ENCODE measurements at regions not wholly inside any gene's neighbourhood (a gene's known extent, or its start where the extent isn't known, plus 50 kb on each side); places are given as distances from the start of the nearest gene placed in this dataset.
"Not testable (repeated sequence)": the region's sequence is repeated elsewhere in the genome, so short reads cannot be mapped to it uniquely, and the experiment has no call there.

DNA sequence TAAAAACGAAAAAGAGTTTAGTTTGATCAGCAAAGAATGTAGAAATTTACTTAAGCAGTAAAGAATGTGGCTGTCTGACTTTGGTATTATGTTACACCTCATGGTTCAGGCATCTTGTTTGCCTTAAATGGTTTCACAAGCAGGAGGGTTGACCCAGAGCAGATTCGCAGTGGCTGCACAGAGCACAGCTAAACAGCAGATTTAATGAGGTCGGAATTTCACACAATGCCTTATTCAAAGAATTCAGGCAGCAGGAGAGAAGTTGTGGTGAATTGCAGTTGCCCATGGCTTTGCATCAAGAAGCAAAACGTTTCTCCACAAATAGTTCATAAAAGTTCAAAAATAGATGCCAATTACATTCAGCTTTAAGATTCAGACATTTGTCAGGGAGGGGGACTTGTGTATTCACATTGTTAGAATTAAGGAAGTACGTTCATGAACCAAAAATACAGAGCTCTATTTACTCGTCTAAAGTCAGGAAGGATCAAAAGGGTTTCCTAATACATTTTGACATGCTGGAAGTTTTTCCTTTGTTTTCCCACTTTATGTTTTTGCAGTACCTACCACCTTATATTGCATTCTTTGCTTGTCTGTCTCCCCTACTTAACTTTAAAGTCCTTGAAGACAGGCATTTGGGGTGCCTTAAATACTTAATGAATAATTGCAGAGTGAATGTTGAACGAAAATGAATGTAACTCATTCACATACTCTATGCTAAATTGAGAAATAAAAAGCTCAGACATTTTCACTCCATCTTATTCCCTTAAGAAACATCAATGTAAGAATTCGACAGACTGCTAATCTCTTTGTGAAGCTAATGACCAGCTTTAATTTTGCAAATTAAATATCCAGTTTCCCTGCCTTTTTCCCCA lies 1163.6 kb upstream of the CITED2 start:
- DNase-seq (ENCODE audit: low read depth) = no peak

DNA sequence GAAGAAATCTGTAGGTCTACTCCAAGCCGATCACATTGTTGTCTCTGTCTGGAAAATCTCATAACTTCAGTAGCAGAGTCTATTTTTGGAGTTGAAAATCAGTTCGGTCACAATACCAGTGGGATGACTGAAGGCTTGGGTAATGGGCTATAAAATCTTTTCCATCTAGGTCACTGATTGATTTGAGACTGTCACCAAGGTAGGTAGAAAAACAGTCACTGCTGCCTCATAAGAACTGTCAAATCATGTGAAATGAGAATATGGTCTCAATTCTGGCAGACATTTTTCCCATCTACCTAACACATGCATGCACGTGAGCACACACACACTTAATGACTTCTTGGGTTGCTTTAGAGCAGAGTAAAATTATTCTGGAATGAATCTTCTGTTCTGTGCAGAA lies 1162.8 kb upstream of the CITED2 start:
- DNase-seq (ENCODE audit: low read depth) = no peak

DNA sequence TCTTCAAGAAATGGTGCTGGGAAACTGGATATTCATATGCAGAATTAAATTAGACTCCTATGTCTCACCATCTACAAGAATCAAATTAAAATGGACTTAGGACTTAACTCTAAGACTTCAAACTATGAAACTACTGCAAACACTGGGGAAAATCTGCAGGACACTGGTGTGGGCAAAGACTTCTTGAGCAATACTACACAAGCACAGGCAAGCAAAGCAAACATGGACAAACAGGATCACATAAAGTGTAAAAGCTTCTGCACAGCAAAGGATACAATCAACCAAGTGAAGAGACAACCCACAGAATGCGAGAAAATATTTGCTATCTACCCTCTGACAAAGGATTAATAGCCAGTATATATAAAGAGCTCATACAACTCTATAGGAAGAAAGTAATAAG lies 1161.1 kb upstream of the CITED2 start:
- no peak for DNase-seq (ENCODE audit: low read depth)

DNA sequence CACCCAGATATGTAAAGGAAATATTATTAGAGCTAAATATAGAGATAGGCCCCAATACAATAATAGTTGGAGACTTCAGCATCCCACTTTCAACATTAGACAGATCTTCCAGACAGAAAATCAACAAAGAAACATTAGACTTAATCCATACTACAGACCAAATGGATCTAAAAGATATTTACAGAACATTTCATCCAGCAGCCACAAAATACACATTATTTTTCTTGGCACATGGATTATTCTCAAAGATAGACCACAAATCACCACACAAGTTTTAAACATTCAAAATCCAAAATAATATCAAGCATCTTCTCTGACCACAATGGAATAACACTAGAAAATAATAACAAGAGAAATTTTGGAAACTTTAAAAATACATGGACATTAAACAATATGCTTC lies 1159.1 kb upstream of the CITED2 start:
- DNase-seq (ENCODE audit: low read depth) = no peak

DNA sequence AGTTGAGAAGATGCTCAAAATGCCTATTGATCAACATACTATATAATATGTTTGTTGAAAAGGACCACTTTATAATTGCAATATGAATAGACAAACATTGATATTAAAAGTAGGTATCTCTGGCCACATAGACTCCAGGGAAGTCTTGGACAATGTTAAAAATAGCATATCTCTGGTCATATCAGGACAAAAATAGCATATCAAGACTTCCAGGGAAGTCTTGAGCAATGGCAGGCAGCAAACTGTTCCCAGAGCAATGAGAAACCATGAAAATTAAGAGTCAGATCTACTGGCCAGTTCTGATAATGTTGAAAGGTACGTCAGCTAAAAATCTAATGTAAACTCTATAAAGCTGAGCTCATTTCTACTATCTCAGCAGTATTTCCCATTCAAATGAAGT lies 1130.3 kb upstream of the CITED2 start:
- no peak for DNase-seq (ENCODE audit: low read depth)

DNA sequence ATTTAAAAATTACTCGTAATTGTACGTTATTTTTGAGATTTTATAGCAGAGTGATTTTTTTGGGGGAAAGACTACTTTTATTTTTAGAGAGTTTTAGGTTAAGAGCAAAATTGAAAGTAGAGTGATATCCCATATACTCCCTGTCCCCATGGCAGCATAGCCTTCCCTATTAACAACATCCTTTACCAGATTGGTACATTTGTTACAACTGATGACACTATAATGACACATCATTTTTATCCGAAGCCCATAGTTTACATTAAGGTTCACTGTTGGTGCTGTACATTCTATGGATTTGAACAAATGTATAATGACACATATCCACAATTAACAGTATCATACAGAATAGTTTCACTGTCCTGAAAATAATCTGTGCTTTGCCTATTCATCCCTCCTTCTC lies 1126.4 kb upstream of the CITED2 start:
- DNase-seq (ENCODE audit: low read depth) = no peak

DNA sequence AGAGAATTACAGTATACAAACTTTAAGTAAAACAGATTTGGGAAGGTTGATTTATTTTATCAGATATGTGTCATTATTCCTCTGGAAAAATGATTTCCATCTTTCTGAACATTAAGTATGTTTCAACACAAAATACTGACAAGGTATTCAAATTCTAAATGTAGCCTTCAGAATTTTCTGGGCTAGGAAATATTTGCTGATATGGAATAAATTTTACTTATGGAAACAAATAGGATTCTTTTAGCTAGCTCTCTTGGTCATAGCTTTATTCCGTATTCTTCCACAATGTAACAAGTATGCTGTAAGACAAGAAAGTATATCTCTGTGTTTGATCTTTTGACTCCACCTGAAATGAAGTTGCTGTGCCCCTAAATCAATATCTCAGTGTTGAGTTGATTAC lies 1125.2 kb upstream of the CITED2 start:
- DNase-seq (ENCODE audit: low read depth) = no peak

DNA sequence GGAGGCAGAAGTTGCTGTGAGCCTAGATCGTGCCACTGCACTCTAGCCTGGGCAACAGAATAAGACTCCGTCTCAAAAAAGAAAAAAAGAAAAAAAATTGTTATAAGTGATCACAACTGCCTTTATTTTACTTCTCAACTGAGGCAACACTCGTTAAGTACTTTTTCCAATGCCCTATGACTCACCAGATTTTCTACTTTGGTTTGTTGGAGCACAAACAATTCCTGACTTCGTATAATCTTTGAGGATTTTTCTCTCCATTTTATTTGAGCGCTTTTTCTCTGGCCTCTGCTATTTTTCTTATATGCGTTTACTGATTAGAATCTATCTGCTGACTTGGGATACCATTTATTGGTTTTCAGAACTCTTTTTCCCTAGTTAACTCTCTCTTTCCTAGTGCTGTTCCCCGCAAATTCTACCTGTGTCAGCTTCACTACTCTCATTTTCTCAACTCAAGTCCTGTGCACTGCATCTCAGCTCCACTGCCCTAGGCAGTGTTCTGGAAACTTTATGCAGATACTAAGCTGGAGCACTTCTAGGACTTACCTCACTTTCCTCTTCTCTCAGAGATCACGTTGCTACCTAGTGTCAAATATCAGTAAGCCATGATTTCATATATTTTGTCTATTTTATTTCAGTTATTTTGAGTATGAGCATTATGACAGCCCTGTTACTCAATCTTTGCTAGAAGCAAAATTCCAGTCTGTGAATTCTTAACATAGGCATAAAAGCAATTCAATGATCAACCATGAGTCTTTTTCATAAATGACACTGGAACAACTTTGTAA lies 1120.1 kb upstream of the CITED2 start:
- no peak for DNase-seq (ENCODE audit: low read depth)

DNA sequence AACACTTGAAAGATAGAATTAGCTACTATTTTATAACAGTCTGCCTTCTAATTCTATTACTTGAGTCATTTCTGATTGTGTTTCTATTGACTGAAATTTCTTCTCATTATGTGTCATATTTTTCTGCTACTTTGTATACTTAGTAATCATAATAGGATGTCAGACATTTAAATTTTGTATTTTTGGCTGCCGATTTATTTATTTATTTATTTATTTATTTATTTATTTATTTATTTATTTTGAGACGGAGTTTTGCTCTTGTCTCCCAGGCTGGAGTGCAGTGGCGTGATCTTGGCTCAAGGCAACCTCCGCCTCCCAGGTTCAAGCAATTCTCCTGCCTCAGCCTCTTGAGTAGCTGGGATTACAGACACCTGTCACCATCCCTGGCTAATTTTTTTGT lies 1119.0 kb upstream of the CITED2 start:
- not testable (repeated sequence) for DNase-seq (ENCODE audit: low read depth)

DNA sequence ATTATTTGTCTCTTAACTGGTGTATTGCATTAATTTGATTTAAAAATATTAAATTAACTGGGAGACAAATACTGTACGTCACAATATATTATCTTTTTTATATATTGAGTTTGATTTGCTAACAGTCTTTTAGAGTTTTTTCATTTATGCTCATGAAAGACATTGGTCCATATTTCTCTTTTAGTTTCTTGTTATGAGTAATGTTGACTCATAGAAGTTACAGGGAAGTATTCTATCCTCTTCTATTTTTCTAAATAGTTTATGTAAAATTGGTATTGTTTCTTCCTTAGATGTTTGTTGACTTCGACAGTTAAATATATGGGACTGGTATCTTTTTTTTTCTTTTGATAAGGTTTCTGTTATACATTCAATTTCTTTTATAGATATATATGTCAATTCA lies 1115.6 kb upstream of the CITED2 start:
- no peak for DNase-seq (ENCODE audit: low read depth)

DNA sequence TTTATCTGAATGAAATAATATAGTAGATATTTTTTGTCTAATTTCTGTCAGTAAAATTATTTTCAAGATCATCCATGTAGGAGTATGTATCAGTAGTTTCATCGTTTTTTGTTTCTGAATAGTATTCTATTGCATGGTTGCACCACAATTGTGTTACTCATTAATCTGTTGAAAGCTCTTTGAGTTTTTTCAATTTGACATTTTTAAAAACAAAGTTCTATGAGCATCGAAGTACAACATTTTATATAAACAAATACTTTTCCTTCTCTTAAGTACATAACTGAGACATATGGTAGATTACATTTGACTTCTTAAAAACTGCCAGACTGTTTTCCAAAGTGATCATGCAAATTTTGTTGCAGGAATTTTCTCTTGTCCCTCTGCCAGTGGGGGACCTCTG lies 1113.1 kb upstream of the CITED2 start:
- no peak for DNase-seq (ENCODE audit: low read depth)

DNA sequence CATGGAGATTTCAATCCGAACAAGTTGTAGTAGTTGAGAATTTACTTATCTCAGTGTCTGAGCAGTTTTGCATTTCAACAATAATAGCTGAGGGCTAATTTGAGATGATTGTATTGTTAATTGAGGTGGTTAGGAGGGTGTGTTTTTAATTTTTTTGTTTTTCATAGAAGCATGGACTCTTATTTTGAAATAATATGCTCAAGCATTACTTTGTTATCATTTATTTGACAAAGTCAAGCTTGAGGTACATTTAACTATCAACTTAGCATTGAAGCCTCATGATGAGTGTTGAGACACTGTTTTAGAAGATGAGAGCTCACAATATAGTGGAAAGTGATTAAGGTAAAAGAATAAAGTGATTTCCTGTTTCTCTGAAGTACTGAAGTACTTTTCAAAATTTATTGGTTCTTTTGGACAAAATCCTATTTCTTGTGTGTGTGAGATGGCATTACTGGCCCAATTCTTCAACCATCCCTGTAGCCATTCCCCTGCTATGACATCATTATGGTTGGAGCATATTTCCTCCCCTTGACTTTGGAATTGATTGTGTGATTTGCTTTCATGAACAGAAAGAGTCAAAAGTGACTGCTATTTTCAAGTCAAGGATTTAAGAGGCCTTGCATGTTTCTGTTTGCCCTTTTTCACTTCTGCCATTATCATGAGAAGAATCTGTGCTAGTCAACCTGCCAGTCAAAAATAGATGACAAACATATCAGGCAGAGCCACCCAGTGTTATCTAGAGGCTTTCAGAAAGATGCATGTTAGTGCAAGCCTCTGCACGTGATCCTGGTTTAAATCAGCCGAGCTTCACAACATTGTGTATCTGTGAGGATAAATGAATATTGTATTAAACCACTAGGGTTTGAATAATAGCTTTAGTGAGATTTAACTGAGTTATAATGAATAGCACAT lies 1112.3 kb upstream of the CITED2 start:
- DNase-seq (ENCODE audit: low read depth) = no peak

DNA sequence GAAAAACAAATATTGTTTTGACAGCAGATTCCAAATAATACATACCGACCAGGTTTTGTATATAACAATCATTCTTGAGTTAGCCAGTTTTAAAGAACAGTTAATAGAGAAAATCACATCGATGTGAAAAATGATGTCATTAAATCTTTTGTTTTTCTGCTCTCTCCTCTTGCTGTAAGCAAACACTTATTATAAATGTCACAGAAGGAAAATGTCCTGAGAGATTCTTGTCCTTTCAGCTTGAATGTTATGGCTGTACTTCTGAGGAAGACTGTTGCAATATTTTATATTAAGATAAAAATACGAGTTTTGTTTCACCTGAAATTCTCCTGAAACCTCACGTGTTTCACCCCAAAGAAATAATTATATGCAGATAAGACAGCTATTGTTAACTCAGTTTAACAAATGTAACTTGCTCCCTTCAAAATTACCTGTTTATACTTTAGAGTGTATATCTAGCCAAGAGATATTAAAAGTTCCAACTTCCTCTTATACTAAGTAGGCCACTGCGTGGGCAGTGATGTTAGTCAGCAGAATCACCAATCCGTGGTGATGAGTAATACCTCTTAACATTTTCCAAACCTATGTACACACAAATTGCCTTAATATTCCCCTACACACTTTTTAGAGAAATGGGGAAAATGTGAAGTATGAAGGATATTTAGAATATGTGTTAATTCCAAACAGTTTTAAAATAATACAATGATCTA lies 1111.4 kb upstream of the CITED2 start:
- DNase-seq (ENCODE audit: low read depth) = no peak

DNA sequence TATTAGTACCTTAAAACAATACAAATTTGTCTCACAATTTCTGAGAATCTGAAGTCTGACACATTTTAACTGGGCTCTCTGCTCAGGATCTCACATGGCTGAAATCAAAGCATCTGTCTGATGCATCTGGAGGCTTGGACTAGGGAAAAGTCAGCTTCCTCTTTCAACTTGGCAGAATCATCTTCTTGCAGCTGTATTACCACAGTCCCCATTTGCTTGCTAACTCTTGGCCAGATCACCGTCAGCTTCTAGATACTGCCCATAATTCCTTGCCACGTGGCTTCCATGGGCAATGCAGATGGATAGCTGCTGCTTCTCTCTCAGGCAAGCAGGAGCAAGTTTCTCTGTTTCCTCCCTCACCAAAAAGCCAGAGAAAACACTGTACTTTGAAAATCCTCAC lies 1106.4 kb upstream of the CITED2 start:
- no peak for DNase-seq (ENCODE audit: low read depth)

DNA sequence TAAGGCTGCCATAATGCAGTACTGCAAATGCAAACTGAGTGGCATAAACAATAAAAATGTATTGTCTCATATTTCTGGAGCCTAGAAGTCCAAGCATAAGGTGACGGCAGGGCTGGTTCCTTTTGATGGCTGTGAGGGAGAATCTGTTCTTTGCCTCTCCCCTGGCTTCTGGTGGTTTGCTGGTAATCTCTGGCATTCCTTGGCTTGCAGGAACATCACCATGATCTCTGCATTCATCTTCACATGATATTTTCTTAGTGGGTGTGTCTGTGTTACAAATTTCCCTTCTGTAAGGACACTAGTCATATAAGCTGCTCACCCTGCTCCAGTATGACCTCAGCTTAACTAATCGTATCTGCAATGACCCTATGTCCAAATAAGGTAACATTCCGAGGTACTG lies 1104.2 kb upstream of the CITED2 start:
- DNase-seq (ENCODE audit: low read depth) = no peak

DNA sequence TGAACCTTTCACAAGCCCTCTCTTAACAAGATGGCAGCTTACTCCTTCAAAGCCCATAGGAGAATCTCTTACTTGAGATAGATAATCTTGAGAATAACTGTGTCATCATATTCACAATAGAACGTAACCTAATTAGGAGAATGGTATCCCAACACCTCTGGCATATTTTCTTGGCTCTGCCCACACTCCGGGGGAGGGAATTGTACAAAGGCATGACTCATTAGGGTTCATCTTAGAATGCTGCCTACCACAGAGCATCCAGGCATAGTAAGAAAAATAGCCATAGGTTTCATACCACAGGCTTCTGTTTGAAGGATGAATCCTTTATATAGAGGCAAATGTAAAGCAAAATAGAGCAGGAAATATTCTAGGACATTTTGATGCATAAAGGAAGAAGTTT lies 1100.6 kb upstream of the CITED2 start:
- DNase-seq (ENCODE audit: low read depth) = no peak

DNA sequence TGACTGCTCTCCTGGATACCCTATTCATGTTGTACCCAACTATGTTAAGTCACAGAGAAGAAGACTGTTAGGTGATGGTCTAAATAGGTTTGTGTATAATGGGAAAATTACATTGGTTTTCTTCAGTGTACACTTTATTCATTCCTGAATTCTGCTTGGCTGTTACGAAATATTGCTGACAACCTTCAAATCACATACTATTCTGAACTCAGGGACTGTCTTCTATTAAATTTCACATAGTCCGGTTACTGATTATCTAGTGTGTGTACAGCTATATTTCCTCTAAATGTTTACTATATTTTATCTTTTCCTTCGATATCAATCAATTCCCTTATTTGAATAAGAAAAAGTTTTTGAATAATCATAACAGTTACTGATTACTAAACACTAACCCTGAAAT lies 1090.3 kb upstream of the CITED2 start:
- DNase-seq (ENCODE audit: low read depth) = no peak

DNA sequence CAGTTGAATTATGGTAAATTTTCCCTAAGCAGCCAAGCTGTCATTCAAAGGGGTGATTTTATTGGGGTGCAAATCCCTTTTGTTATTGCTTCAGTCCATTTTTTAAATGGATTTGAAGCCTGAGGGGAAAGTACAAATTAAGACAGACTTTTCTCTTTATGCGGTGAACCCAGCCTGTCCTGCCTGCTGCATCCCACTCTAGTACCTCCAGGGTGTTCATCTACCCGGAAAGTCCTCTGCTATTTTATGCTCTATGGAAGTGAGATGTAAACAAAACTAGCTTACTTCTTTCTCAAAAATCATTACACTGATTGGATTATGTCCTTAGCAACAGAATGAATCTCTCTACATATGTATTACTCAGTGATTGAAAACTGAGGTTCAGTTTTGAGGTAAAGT lies 1088.9 kb upstream of the CITED2 start:
- DNase-seq (ENCODE audit: low read depth) = no peak

DNA sequence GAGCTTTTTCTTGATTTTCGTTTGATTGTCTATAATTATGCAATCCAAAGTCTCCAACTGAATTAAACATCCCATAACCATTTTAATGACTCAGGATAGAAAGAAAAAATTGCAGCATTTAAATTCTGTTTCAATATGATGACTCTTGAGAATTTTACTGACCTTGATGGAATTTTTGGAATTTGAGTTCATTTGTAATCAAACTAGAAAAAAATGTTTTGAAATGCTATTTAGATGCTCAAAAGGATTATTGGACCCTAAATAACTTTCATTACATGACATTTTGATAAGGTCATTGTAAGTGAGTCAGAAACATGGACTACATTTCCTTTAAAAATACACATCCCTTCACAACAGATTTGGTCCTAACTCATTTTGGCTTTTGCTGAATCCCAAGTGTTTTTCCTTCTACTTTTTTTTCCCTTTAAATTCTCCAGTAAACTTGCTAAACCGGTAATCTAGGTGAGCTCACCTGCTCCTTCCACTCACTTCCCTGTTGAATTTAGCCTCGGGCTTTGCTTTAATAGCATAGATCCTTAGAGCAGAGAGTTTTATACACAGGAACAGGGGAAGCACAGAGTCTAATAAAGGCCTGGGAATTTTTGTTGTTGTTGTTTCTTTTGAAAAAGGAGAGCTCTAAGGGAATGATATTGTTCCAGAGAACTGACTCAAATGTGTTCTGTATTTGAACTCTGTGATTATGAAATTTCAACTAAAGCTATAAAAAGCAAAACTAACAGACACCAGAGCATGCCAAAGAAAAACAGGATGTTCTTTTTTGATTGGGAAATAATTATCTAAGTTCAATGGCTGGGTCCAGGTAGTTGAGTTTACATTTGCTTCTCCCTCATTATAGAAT lies 1088.2 kb upstream of the CITED2 start:
- no peak for DNase-seq (ENCODE audit: low read depth)

DNA sequence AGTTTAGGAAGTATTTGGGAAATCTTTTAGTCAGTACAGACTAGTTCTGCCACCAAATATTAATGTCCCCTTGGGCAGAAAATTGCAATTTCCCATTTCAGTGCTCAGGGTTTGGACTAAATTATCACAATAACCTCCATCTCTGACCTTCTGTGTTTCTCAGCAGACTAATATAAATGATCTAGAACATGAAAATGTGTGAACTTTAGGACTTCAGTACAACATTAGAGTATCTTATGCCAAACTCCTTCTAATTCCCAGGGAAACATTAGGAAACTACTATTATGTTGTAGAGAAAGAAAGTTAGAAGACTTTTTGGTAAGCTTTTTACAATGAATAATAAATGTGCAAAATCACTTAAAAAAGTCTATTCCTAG lies 1087.6 kb upstream of the CITED2 start:
- no peak for DNase-seq (ENCODE audit: low read depth)

DNA sequence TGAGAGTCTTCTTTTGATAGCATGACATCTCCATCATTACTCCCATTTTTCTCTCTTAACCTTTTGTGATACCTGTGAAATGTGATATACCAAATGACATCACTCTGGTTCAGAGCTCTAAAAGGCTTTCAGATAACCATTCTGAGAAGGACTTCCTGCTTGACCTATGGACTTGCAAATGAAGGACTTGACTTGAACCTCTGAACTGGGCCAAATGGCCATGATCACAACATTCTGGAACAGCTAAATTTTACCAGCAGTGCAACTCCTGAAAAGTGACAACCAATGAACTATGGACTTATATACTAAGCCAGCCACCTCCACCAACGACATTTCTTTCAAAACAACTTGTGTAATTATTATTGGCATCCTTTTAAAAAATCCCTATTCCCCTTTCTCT lies 1085.8 kb upstream of the CITED2 start:
- DNase-seq (ENCODE audit: low read depth) = no peak
